ENCODE measurements at regions not wholly inside any gene's neighbourhood (a gene's known extent, or its start where the extent isn't known, plus 50 kb on each side); places are given as distances from the start of the nearest gene placed in this dataset.

DNA sequence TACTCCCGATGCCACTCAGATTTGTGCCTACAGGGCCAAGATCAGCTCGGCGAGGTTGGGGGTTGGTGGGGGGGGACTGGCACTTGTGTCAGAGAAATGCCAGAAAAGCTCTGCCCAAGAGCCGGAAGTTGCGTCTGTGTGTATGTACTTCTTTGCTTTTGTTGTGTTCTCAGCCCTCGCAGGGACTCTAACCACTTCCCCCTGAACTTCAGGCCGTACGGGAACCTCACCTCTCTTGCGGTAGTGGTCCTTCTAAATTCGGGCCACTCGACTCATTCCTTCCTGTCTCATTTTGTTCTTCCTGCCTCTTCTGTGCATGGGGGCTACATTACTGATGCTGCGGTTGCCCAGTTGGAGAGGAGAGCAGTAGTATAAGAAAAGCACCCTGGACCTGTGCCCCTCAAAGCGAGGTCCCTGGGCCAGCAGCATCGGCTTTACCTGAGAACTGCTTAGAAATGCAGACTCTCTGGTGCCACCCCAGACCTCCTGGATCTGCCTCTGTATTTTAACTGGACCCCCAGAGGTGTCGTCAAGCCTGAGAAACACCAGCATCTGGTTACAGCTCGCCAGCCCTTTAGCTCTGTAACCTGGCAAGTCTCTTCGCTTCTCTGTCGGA lies 146.3 kb upstream of the RPS6KA3 start:
- Mint-ChIP-seq H3K27me3 (ENCODE audit: low read depth) (no peaks in the 10 kb centered on the region), H3K4me1 (no peaks in the 10 kb centered on the region), H3K4me3 (no peak overlapping the region), H3K36me3 (0 out of 2 replicates have a peak, but pooled peaks cover under 1% of the 10 kb centered on the region), H3K9me3 (peaks cover 4% of the 10 kb centered on the region), H3K27ac (no peak overlapping the region)
- DNase-seq (ENCODE audit: low spot score) (no peak), ATAC-seq (no peak)
- ChIA-PET POLR2A (no interaction called here), CTCF (no interaction called here)
- TF ChIP-seq, protein P1, sequence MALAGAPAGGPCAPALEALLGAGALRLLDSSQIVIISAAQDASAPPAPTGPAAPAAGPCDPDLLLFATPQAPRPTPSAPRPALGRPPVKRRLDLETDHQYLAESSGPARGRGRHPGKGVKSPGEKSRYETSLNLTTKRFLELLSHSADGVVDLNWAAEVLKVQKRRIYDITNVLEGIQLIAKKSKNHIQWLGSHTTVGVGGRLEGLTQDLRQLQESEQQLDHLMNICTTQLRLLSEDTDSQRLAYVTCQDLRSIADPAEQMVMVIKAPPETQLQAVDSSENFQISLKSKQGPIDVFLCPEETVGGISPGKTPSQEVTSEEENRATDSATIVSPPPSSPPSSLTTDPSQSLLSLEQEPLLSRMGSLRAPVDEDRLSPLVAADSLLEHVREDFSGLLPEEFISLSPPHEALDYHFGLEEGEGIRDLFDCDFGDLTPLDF (CRISPR knock-in tag; IDR thresholded peaks at IDR 0.05): no peak
- TF ChIP-seq ZNF232 (CRISPR knock-in tag; IDR thresholded peaks at IDR 0.05): no peak
- TF ChIP-seq, protein P2, sequence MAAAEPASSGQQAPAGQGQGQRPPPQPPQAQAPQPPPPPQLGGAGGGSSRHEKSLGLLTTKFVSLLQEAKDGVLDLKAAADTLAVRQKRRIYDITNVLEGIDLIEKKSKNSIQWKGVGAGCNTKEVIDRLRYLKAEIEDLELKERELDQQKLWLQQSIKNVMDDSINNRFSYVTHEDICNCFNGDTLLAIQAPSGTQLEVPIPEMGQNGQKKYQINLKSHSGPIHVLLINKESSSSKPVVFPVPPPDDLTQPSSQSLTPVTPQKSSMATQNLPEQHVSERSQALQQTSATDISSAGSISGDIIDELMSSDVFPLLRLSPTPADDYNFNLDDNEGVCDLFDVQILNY (CRISPR knock-in tag; IDR thresholded peaks at IDR 0.05): no peak
- TF ChIP-seq, protein P3, sequence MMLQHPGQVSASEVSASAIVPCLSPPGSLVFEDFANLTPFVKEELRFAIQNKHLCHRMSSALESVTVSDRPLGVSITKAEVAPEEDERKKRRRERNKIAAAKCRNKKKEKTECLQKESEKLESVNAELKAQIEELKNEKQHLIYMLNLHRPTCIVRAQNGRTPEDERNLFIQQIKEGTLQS (CRISPR knock-in tag; conservative IDR thresholded peaks at IDR 0.05): no peak
- TF ChIP-seq, protein P4, sequence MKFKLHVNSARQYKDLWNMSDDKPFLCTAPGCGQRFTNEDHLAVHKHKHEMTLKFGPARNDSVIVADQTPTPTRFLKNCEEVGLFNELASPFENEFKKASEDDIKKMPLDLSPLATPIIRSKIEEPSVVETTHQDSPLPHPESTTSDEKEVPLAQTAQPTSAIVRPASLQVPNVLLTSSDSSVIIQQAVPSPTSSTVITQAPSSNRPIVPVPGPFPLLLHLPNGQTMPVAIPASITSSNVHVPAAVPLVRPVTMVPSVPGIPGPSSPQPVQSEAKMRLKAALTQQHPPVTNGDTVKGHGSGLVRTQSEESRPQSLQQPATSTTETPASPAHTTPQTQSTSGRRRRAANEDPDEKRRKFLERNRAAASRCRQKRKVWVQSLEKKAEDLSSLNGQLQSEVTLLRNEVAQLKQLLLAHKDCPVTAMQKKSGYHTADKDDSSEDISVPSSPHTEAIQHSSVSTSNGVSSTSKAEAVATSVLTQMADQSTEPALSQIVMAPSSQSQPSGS (CRISPR knock-in tag; IDR thresholded peaks at IDR 0.05; ENCODE audit: borderline replicate concordance, low read depth): no peak
- TF ChIP-seq, protein P5, sequence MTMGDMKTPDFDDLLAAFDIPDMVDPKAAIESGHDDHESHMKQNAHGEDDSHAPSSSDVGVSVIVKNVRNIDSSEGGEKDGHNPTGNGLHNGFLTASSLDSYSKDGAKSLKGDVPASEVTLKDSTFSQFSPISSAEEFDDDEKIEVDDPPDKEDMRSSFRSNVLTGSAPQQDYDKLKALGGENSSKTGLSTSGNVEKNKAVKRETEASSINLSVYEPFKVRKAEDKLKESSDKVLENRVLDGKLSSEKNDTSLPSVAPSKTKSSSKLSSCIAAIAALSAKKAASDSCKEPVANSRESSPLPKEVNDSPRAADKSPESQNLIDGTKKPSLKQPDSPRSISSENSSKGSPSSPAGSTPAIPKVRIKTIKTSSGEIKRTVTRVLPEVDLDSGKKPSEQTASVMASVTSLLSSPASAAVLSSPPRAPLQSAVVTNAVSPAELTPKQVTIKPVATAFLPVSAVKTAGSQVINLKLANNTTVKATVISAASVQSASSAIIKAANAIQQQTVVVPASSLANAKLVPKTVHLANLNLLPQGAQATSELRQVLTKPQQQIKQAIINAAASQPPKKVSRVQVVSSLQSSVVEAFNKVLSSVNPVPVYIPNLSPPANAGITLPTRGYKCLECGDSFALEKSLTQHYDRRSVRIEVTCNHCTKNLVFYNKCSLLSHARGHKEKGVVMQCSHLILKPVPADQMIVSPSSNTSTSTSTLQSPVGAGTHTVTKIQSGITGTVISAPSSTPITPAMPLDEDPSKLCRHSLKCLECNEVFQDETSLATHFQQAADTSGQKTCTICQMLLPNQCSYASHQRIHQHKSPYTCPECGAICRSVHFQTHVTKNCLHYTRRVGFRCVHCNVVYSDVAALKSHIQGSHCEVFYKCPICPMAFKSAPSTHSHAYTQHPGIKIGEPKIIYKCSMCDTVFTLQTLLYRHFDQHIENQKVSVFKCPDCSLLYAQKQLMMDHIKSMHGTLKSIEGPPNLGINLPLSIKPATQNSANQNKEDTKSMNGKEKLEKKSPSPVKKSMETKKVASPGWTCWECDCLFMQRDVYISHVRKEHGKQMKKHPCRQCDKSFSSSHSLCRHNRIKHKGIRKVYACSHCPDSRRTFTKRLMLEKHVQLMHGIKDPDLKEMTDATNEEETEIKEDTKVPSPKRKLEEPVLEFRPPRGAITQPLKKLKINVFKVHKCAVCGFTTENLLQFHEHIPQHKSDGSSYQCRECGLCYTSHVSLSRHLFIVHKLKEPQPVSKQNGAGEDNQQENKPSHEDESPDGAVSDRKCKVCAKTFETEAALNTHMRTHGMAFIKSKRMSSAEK (CRISPR knock-in tag; IDR thresholded peaks at IDR 0.05; ENCODE audit: borderline replicate concordance): no peak
- TF ChIP-seq, protein P6, sequence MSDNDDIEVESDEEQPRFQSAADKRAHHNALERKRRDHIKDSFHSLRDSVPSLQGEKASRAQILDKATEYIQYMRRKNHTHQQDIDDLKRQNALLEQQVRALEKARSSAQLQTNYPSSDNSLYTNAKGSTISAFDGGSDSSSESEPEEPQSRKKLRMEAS (CRISPR knock-in tag; IDR thresholded peaks at IDR 0.05): no peak
- TF ChIP-seq, protein P7, sequence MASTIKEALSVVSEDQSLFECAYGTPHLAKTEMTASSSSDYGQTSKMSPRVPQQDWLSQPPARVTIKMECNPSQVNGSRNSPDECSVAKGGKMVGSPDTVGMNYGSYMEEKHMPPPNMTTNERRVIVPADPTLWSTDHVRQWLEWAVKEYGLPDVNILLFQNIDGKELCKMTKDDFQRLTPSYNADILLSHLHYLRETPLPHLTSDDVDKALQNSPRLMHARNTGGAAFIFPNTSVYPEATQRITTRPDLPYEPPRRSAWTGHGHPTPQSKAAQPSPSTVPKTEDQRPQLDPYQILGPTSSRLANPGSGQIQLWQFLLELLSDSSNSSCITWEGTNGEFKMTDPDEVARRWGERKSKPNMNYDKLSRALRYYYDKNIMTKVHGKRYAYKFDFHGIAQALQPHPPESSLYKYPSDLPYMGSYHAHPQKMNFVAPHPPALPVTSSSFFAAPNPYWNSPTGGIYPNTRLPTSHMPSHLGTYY (CRISPR knock-in tag; IDR thresholded peaks at IDR 0.05): no peak
- no peak for TF ChIP-seq TP53 (CRISPR knock-in tag; IDR thresholded peaks at IDR 0.05)

DNA sequence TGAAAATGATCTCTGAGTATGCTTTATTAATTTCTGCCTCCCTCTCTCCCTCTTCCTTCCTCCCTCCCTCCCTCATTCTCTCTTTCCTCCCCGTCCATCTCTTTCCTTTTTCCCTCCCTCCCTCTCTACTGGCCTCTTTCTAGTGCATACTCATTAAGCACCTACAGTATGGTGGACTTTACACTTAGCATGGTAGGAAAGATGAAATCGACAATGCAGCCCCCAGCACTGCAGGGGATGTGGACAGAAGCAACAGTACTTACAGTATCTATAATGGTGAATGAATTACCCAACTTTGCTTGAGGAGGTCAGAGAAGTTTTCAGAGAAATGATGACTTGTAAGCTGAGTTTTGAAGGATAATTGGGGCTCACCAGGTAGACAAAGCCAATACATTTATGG lies 143.8 kb upstream of the RPS6KA3 start:
- ChIA-PET POLR2A (no interaction called here), CTCF (no interaction called here)
- Mint-ChIP-seq H3K27me3 (ENCODE audit: low read depth) (no peaks in the 10 kb centered on the region), H3K4me1 (no peaks in the 10 kb centered on the region), H3K9me3 (peaks cover 9% of the 10 kb centered on the region), H3K4me3 (no peak overlapping the region), H3K27ac (no peak overlapping the region), H3K36me3 (0 out of 2 replicates have a peak, but pooled peaks cover 2% of the 10 kb centered on the region)
- DNase-seq (ENCODE audit: low spot score) (no peak), ATAC-seq (no peak)
- TF ChIP-seq, protein P5 (CRISPR knock-in tag; IDR thresholded peaks at IDR 0.05; ENCODE audit: borderline replicate concordance): no peak
- TF ChIP-seq TCF7 (CRISPR knock-in tag; IDR thresholded peaks at IDR 0.05; ENCODE audit: low read depth) (no peak), KAT7 (CRISPR knock-in tag; IDR thresholded peaks at IDR 0.05; ENCODE audit: borderline replicate concordance) (no peak), NR3C1 (CRISPR knock-in tag; conservative IDR thresholded peaks at IDR 0.05; ENCODE audit: low read depth) (no peak), ZNF317 (CRISPR knock-in tag; IDR thresholded peaks at IDR 0.05; ENCODE audit: borderline replicate concordance, low read depth) (no peak), GABPB1 (CRISPR knock-in tag; IDR thresholded peaks at IDR 0.05) (no peak)
- TF ChIP-seq, protein P8, sequence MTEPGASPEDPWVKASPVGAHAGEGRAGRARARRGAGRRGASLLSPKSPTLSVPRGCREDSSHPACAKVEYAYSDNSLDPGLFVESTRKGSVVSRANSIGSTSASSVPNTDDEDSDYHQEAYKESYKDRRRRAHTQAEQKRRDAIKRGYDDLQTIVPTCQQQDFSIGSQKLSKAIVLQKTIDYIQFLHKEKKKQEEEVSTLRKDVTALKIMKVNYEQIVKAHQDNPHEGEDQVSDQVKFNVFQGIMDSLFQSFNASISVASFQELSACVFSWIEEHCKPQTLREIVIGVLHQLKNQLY (CRISPR knock-in tag; IDR thresholded peaks at IDR 0.05): no peak
- TF ChIP-seq, protein P9, sequence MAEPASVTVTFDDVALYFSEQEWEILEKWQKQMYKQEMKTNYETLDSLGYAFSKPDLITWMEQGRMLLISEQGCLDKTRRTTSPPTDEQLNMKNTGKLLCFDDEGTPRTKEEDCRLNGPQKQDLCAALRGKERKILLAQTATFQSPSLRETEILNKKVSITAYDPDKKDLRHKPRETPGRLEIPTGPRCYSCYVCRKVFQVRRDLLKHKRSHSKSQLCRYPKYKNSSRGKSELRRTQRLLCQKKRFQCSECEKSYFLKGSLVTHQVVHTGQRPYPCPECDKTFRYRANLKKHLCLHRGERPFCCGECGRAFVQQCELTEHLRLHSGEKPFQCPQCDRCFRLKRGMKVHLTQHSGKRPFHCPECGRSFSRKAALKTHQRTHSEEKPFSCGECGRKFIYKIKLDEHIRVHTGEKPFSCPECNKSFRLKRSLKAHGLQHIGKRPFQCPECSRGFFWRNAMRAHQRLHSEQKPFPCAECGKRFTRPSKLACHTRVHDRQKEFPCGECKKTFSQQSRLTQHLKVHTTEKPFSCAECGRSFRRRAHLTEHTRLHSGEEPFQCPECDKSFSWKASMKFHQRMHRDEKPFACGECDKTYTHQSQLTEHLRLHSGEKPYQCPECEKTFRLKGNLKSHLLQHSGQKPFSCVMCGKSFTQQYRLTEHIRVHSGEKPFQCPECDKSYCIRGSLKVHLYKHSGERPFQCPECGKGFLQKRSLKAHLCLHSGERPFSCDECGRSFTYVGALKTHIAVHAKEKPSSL (CRISPR knock-in tag; conservative IDR thresholded peaks at IDR 0.05): no peak

All from WTC11 (cell line).